ENCODE measurements at regions not wholly inside any gene's neighbourhood (a gene's known extent, or its start where the extent isn't known, plus 50 kb on each side); places are given as distances from the start of the nearest gene placed in this dataset.

- TF ChIP-seq CTCF (IDR thresholded peaks at IDR 0.05) (no peak), EZH2 (IDR thresholded peaks at IDR 0.05; ENCODE audit: borderline replicate concordance, insufficient read depth, low read depth, low read length, poor library complexity, severe bottlenecking) (no peak)
Measured at GRCh38 chr21:25485914-25486313, 121.4 kb downstream of the MRPL39 start.

Measured in B cell (primary cell).